GM12873 (cell line): ENCODE measurements at regions not wholly inside any gene's neighbourhood (a gene's known extent, or its start where the extent isn't known, plus 50 kb on each side); places are given as distances from the start of the nearest gene placed in this dataset.

Source experiments
- TF ChIP-seq, protein P1 (sequence below): IDR thresholded peaks from 2 replicates; pipeline ENCODE4 v1.5.1; 2012; ENCODE audit warnings: low read depth, mild to moderate bottlenecking, moderate library complexity, low read length, control low read depth; ENCODE audit not compliant: insufficient read depth; ENCODE audit errors: missing control alignments

DNA sequence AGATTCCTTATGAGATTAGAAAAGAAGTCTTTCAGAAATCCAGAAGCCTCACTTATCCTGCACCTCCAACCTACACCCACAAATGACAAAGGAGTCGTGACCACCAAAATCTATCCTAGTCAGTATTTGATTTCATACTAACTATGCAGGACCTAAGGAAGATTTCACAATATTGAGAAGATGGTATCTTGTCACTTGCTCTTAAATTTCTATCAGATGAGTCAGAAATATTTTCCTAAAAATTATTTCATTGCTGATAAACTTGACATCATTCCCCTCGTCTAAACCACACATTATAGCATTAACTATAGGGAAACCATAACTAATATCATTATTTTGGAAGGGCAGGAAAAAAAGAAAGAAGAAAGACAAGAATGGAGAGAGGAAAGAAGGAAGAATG lies 138.0 kb upstream of the THBS1 start:
- TF ChIP-seq, protein P1, sequence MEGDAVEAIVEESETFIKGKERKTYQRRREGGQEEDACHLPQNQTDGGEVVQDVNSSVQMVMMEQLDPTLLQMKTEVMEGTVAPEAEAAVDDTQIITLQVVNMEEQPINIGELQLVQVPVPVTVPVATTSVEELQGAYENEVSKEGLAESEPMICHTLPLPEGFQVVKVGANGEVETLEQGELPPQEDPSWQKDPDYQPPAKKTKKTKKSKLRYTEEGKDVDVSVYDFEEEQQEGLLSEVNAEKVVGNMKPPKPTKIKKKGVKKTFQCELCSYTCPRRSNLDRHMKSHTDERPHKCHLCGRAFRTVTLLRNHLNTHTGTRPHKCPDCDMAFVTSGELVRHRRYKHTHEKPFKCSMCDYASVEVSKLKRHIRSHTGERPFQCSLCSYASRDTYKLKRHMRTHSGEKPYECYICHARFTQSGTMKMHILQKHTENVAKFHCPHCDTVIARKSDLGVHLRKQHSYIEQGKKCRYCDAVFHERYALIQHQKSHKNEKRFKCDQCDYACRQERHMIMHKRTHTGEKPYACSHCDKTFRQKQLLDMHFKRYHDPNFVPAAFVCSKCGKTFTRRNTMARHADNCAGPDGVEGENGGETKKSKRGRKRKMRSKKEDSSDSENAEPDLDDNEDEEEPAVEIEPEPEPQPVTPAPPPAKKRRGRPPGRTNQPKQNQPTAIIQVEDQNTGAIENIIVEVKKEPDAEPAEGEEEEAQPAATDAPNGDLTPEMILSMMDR, result no peak

DNA sequence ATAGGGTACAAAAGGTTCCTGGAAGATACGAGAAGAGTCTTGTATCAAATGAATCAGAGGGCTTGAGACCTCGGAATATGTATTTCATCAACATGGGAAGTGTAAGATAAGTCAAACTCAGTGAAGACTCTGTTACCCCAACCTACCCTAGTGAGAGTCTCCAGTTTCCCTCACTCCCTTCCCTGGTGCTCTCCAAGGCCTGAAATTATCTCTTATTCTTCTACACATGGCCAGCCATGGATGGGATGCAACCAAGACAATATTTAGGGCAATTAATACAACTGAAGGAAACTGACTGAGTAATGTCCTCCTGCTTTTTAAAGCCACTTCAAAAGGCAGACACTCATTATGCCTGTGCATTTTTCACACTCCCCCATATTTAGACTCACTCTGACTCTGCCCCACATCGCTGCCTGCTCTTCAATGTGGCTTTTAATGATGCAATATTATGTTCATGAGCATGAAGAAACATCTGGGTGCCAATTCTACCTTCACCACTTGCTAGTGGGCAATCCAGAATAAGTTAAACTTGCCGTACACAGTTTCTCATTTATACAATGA lies 137.1 kb upstream of the THBS1 start:
- TF ChIP-seq, protein P1, result no peak

DNA sequence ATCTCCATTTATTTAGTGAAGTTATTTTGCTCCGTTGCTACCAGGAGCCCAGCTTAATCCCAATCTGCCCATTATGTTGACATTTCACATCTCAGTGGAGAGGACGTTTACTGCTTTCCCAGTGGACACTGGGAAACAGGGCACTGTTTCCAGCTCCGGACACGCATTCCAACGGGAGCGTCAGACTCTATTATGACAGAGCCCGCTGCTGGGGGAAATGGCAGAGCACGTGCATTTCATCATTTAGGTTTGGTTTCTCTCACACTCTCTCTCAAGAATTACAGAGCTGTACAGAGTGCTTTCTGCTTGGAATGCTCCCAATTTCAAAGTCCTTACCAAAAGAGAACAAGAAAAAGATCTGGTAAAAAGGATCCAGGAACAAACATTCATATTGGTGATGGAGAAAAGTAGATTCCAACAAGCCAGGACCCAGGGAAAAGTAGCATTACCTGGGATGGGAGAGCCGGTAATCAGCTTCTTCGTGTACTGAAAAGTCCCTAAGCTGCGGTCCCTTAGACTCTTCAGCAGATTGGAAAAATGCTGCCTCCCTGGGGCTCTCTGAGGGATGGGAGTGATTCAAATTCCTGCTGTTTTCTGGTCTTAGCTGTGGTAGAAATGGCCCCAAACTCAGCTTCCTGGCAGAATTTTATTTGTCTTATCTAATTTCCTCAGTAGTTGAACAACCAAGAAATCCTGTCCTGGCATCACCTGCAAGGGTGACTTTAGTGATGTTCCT lies 136.0 kb upstream of the THBS1 start:
- TF ChIP-seq, protein P1, result no peak

DNA sequence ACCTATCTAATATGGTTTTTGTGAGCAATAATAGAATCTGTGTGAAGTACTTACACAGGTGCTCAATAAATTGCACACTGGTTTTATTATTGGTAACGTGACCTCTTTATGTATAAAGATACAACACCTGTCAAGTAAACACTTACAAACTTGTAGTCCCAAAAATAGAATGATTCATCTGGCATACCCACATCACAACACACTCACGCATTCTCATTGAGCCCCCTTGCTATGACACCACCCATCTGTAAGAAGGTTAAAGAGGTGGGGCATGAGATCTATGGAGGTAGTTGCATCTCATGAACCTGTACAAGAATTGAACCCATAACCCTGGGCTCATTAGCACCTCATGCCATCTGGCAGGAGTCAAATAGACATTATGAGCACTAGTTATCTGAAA lies 134.9 kb upstream of the THBS1 start:
- TF ChIP-seq, protein P1, result no peak

DNA sequence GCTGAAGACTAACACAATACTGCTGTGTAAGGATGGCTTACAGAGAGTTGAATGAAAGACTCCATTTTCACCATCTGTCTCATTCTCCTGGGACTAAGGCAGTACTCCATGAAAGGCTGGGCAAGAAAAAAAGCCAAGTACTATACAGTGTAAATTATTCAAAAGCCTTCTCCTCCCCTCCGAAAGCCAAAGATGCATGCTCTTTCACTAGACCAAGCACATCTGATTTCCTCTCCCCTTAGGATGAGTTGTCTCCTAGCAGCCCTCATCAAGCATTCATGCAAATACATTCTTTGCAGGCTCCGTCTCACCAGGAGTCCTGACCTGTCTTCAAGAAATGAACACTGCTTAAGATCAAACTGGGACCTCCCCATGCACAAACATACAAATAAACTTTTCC lies 133.5 kb upstream of the THBS1 start:
- TF ChIP-seq, protein P1, result no peak

DNA sequence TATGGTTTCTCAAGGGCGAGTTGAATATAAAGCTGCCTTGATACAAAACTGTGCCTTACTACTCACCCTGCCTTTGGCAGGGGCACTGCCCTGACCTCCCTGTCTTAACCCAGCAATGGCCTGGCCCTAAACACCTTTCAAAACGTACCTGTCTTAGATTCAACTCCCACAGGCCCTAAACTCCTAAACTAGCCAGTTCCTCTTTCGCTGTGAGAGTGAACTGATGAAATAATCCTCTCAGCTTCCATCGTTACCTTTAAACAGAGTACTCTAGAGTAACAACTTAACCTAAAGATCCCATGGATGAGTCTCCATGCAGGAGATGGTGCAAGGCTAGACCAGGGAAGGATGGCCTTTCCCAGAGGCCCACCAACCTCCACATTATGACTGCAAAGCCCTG lies 133.0 kb upstream of the THBS1 start:
- TF ChIP-seq, protein P1, result no peak

DNA sequence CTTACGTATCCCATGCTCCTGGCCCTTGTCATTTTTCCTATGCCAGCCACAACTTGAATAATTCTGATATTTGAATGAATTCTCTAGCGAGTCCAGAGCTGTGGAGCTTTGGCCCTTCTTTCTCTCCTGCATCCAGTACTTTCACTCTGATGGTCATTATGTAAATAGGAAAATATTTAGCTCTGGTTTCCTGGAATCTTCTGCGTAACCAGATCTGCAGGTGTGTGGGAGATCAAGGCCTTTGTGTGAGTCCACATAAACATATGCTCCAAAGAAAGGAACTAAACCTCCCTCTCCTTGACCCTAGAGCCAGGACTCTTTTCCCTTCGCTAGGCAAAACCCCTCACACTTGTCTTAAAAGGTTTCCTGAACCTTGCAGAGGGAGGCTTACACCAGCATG lies 132.5 kb upstream of the THBS1 start:
- TF ChIP-seq, protein P1, result no peak
